B cell (primary cell): ENCODE measurements at regions not wholly inside any gene's neighbourhood (a gene's known extent, or its start where the extent isn't known, plus 50 kb on each side); places are given as distances from the start of the nearest gene placed in this dataset.

ENCODE experiments used
- ATAC-seq: fragments of 200-7000 bp; cut with Tn5 transposase; one replicate; pipeline ENCODE4 v1.10.0; 2021; ENCODE audit warnings: low read depth, mild to moderate bottlenecking, moderate number of reproducible peaks, moderate library complexity
- CTCF ChIA-PET: fragments of 350-600 bp; sonication (Branson Sonifier 250); formaldehyde crosslinking; loops from one replicate; lab custom pipeline; 2021; ENCODE audit warnings: antibody characterized with exemption, inconsistent platforms; lab: Charles Lee
- POLR2A ChIA-PET: fragments of 350-600 bp; sonication (Branson Sonifier 250); formaldehyde crosslinking; loops from one replicate; lab custom pipeline; 2021; ENCODE audit warnings: antibody characterized with exemption; lab: Charles Lee
- DNase-seq: peaks from one replicate; pipeline ENCODE4 v3.0.0; 2013
- H2AFZ ChIP-seq: 2 replicates; pipeline ENCODE4 v1.6.1; 2012; ENCODE audit warnings: mild to moderate bottlenecking, low read depth, low read length; ENCODE audit not compliant: insufficient read depth, poor library complexity, severe bottlenecking
- H3K27ac ChIP-seq, 2 donors: 1 replicate in 1 of 2; 2 replicates in 1 of 2; pipeline ENCODE4 v1.5.1; 2012 to 2013; ENCODE audit warnings: low read length in 2 of 2, mild to moderate bottlenecking in 2 of 2, moderate library complexity in 1 of 2
- H3K27me3 ChIP-seq, 4 experiments: fragments of 200-600 bp in 1 of 4; sonication (generic) in 1 of 4; replicated peaks in 1 of 4; 1 replicate in 2 of 4; 2 replicates in 2 of 4; pipeline versions ENCODE4 v1.6.1 to v1.7.0; 2013 to 2016; ENCODE audit warnings: low read length in 3 of 4, mild to moderate bottlenecking in 2 of 4, mixed read lengths in 1 of 4, moderate library complexity in 1 of 4; ENCODE audit not compliant: insufficient read depth in 4 of 4, control insufficient read depth in 3 of 4; ENCODE audit errors: control extremely low read depth in 1 of 4
- H3K36me3 ChIP-seq, 2 experiments: replicated peaks in 1 of 2; 1 replicate in 1 of 2; 2 replicates in 1 of 2; pipeline versions ENCODE4 v1.6.1 to v1.7.1; 2013; ENCODE audit warnings: low read length in 1 of 2; ENCODE audit not compliant: insufficient read depth in 2 of 2, control insufficient read depth in 1 of 2; ENCODE audit errors: control extremely low read depth in 1 of 2, extremely low read depth in 1 of 2
- H3K4me1 ChIP-seq, 2 donors: fragments of 200-600 bp in 1 of 2; sonication (generic) in 1 of 2; 1 replicate in 1 of 2; 2 replicates in 1 of 2; pipeline versions ENCODE4 v1.5.1 to v1.6.1; 2013 to 2017; ENCODE audit warnings: low read length in 2 of 2; ENCODE audit not compliant: control insufficient read depth in 2 of 2, insufficient read depth in 2 of 2
- H3K4me2 ChIP-seq: replicated peaks from 2 replicates; pipeline ENCODE3; 2012; ENCODE audit warnings: mild to moderate bottlenecking, low read depth, low read length; ENCODE audit not compliant: poor library complexity, severe bottlenecking
- H3K4me3 ChIP-seq, 5 experiments: fragments of 200-600 bp in 1 of 5; sonication (generic) in 1 of 5; 1 replicate in 3 of 5; 2 replicates in 2 of 5; pipeline versions ENCODE4 v1.5.1 to v1.7.0; 2011 to 2016; ENCODE audit warnings: low read length in 4 of 5, mild to moderate bottlenecking in 4 of 5, low read depth in 2 of 5, control low read depth in 1 of 5, moderate library complexity in 1 of 5; ENCODE audit not compliant: insufficient read depth in 1 of 5; ENCODE audit errors: control extremely low read depth in 1 of 5, extremely low read depth in 1 of 5
- H3K79me2 ChIP-seq: fragments of 200-600 bp; sonication (generic); one replicate; pipeline ENCODE4 v1.6.0; 2016; ENCODE audit warnings: low read length; ENCODE audit not compliant: control insufficient read depth, insufficient read depth
- H3K9ac ChIP-seq: fragments of 200-600 bp; sonication (generic); 2 replicates; pipeline ENCODE4 v1.6.1; 2017; ENCODE audit warnings: mild to moderate bottlenecking, low read length, moderate library complexity
- H3K9me3 ChIP-seq, 3 donors: one replicate each; pipeline versions ENCODE4 v1.6.1 to v1.7.1; 2013; ENCODE audit warnings: low read length in 2 of 3; ENCODE audit not compliant: control insufficient read depth in 2 of 3, insufficient read depth in 1 of 3; ENCODE audit errors: control extremely low read depth in 1 of 3
- H4K20me1 ChIP-seq: 2 replicates; pipeline ENCODE4 v1.6.0; 2012; ENCODE audit warnings: mild to moderate bottlenecking, low read length; ENCODE audit not compliant: insufficient read depth, control insufficient read depth, poor library complexity, severe bottlenecking
- H3K27ac Mint-ChIP-seq: one replicate; pipeline ENCODE4 v1.8.0; 2021; ENCODE audit warnings: mixed read lengths
- H3K27me3 Mint-ChIP-seq: one replicate; pipeline ENCODE4 v1.8.0; 2021; ENCODE audit warnings: mixed read lengths
- H3K4me1 Mint-ChIP-seq: one replicate; pipeline ENCODE4 v1.8.0; 2021; ENCODE audit warnings: mixed read lengths
- H3K4me3 Mint-ChIP-seq: one replicate; pipeline ENCODE4 v1.8.0; 2021; ENCODE audit warnings: mixed read lengths
- H3K9me3 Mint-ChIP-seq: one replicate; pipeline ENCODE4 v1.8.0; 2022; ENCODE audit warnings: mixed read lengths; ENCODE audit not compliant: insufficient read depth
- EZH2 ChIP-seq: IDR thresholded peaks from 2 replicates; pipeline ENCODE4 v1.6.1; 2012; ENCODE audit warnings: borderline replicate concordance, low read depth, mild to moderate bottlenecking, moderate library complexity, low read length; ENCODE audit not compliant: insufficient read depth, poor library complexity, severe bottlenecking
- WGBS: methylation state at CpG from one replicate; pipeline ENCODE4 v1.1.5; 2013; ENCODE audit warnings: missing lambda C conversion rate; ENCODE audit not compliant: insufficient coverage; 5-methylcytosine and 5-hydroxymethylcytosine counted together
- intact Hi-C: fragments of 100-400 bp; cut with micrococcal nuclease; formaldehyde crosslinking; loops from one replicate; pipeline ENCODE4 v1.10.0; 2022
- TF ChIP-seq, protein P1 (sequence below): fragments of 200-600 bp; IDR thresholded peaks from one replicate; pipeline ENCODE4 v1.8.0; 2022; ENCODE audit warnings: antibody characterized with exemption, mild to moderate bottlenecking

- H3K27ac Mint-ChIP-seq = no peak overlapping the region
- Histone ChIP-seq H3K79me2 (no peaks in the 10 kb centered on the region), H3K27ac (no peak overlapping the region), H4K20me1 (no peaks in the 10 kb centered on the region), H3K4me2 (peak overlapping the region; percentile 67), H3K4me1 (peaks cover 14 to 15% of the 10 kb centered on the region in 2 donors), H3K9ac (no peak overlapping the region), H3K9me3 (peaks cover 0 to 4% (median 0%) of the 10 kb centered on the region in 3 donors), H3K36me3 (no peaks in the 10 kb centered on the region), H3K4me3 (peak overlapping the region in 2 of 5 experiments; percentile 28 to 32), H2AFZ (peak overlapping the region; percentile 73), H3K27me3 (peaks cover 0 to 33% (median 17%) of the 10 kb centered on the region in 4 experiments)
- TF ChIP-seq, protein P1, sequence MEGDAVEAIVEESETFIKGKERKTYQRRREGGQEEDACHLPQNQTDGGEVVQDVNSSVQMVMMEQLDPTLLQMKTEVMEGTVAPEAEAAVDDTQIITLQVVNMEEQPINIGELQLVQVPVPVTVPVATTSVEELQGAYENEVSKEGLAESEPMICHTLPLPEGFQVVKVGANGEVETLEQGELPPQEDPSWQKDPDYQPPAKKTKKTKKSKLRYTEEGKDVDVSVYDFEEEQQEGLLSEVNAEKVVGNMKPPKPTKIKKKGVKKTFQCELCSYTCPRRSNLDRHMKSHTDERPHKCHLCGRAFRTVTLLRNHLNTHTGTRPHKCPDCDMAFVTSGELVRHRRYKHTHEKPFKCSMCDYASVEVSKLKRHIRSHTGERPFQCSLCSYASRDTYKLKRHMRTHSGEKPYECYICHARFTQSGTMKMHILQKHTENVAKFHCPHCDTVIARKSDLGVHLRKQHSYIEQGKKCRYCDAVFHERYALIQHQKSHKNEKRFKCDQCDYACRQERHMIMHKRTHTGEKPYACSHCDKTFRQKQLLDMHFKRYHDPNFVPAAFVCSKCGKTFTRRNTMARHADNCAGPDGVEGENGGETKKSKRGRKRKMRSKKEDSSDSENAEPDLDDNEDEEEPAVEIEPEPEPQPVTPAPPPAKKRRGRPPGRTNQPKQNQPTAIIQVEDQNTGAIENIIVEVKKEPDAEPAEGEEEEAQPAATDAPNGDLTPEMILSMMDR = no peak
- no peak for TF ChIP-seq EZH2
- ChIA-PET POLR2A (no interaction called here), CTCF (interaction anchor here (0.8 to 1.3 kb wide), 2 partner anchors 19 to 103 kb away, joined by 3 read pairs; no protein-coding TSS in a partner anchor)
- peak overlapping the region; percentile 79 for H3K4me3 Mint-ChIP-seq
- H3K9me3 Mint-ChIP-seq = no peaks in the 10 kb centered on the region
- ATAC-seq (no peak), DNase-seq (no peak)
- 4% methylated on average over 59 of the region's 59 CpGs for WGBS
- intact Hi-C loops = no loop called here
- H3K27me3 Mint-ChIP-seq = peaks cover 52% of the 10 kb centered on the region
- H3K4me1 Mint-ChIP-seq = peaks cover 14% of the 10 kb centered on the region
These were observed 145.5 kb upstream of the UMPS start for GRCh38 chr3:124584552-124585391.
